GM19351 (cell line): ENCODE measurements at regions not wholly inside any gene's neighbourhood (a gene's known extent, or its start where the extent isn't known, plus 50 kb on each side); places are given as distances from the start of the nearest gene placed in this dataset.

ENCODE experiments used
- ATAC-seq: cut with Tn5 transposase; IDR thresholded peaks from one replicate; pipeline ENCODE4 v1.9.1; 2021; ENCODE audit warnings: mild to moderate bottlenecking, moderate library complexity; ENCODE audit not compliant: unreplicated experiment

GRCh38 chr4:122555216-122555615, 65.7 kb downstream of the IL21 start:
- no peak for ATAC-seq

DNA sequence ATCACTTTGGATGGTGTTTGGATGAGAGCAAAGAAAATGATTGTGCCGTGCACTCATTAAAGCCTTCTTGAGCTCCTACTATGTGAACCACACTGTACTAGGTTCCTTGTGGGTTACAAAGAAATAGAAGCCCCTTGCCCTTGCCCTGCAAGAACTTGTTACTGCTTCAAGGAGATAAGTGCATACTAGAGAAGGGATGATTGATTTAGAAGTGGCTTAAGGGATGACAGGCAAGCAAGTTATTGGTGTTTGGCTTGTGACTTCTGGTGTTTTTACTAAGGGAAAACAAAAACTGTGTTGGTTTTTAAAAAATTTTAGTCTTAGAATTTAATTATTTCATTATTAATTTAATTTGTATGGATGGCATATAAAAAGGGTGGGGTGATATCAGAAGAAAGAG, 67.4 kb downstream of the IL21 start:
- no peak for ATAC-seq

- no peak for ATAC-seq
Observed at GRCh38 chr4:122552898-122553297, 68.0 kb downstream of the IL21 start.

- ATAC-seq = no peak
Observed at GRCh38 chr4:122548886-122549630, 71.8 kb downstream of the IL21 start.

GRCh38 chr4:122548452-122548851, 72.4 kb downstream of the IL21 start:
- no peak for ATAC-seq

- ATAC-seq = peak; percentile 89
Observed at GRCh38 chr4:122542411-122543236, 78.2 kb downstream of the IL21 start.

DNA sequence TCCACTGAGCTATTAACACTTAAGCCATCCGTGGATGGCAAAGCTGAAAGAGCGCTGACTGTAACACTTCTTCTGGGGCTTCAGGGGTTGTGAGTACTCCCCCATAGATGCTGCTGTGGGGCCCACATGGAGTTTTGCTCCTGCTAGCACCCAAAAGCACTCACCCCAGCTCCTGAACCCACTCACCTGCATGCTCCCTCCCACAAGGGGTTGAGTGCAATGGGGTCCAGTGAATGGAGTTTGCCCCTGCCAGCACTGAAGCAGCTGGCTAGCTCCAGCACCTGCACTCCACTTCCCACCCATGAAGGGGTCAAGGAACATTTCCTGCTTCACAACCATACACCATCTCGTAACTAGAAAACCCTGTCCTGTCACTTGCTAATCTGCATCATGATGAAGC, 78.9 kb downstream of the IL21 start:
- ATAC-seq = peak; percentile 19

DNA sequence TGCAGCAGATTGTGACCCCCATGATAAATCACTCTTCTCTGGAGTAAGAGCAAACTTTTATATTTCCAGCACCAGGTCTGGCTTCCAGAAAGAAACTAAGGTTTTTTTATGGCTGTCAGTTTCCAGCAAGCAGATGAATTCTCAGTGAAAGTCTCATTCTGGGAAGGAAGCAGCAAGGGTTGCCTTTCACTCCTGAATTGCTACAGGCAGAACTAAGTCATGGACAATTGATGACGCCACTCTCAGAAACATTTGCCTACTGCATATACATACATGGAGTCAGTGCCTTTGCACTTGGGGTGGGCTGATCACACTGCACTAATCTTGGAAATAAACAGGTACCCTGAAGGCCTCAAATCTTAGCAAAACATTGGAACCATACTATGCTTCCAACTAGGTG, 80.0 kb downstream of the IL21 start:
- no peak for ATAC-seq

DNA sequence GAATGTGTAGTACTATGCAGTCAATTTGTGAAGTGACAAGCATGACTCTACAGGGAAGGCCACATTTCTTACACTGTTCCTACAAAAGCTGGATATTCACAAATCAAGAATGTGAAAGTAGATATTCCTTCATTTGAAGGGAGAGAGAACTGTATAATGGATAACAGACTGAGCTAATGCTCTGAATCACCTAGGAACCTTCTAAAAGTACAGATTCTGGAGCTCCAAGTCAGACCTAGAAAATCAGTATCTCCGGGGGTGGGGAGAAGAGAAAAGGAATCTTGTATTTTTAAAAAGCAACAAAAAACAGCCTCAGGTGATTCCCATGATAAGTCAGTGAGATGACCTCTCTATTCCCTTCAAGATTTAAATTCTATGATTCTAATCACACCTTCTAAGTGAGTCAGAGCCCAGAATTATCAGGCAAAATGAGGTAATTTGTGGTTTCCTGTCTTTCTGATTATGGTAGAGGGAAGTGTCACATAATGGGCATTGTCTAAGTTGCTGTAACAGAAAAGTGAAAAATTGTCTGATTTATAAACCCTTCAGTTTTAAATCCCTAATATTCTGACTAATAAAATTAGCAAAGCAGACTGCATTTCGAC, 80.9 kb downstream of the IL21 start:
- peak; percentile 22 for ATAC-seq

DNA sequence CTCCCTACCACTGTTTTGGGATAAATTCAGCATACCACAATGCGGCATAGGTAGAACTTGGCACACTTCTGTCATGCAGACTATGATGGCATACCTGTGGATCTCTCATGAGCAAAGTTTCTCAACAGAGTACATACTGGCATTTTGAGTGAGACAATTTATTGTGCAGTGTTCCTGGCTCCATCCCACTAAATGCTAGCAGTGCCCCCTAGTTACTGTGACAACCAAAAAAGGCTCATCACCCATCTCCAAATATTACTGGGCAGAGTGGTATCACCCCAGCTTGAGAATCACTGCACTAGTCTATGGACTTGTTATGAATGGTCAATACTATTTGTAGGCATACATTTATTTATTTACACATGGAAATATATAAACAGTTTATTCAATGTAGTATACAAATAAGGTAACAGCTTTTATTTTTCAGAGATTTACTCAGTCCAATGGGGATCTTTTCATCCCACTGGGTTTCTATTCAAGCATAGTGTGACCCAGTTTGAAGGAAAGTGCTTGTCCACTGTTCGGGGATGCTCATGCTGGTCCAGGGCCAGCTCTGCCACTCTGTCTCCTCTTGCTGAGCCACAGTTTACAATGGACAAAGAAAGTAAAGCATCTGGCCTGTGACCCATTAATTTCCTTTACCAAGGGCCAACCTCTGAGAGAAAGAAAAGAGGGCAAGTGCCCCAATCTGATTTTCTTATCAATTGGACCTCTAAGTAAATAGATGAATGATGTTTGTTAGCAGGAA, 81.0 kb upstream of the IL2 start:
- ATAC-seq = no peak

DNA sequence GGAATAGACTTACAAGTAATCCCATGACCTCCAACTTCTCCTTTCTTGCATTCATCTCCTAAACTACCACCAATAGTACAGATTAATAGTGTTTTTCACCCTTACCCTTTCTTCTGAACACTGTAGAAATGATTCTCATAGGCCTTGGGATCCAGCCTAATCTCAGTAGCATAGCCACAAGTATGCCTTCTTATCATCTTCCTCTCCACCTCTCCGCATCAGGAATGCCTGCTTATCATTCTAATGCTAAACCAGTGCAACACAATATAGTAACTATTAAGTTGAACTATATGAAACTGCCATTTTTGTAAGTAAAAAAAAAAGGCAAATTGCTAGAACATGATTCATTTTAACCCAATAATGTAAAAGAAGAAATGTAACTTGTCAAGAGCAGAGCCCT, 79.5 kb upstream of the IL2 start:
- no peak for ATAC-seq

GRCh38 chr4:122534776-122535175, 78.3 kb upstream of the IL2 start:
- ATAC-seq = no peak

DNA sequence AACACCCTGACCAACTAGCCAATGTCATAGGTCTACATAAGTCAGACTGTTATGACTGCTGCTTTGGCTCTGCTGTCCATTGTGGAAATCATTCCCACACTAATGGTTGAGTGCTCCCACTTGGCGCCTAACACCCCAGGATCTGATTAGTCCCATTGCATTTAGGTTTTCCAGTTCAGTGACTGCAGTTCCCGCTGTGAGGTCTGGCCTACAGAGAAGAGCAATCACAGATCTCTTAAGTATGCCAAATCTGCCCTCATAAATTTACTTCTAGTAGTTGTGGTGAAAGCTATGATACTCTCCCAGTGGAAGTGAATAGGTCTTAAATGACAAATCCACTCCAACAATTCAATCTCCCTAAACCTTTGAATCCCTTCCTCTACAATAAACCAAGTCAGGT, 77.3 kb upstream of the IL2 start:
- ATAC-seq = no peak

- ATAC-seq = no peak
Observed at GRCh38 chr4:122532766-122533165, 76.2 kb upstream of the IL2 start.

- no peak for ATAC-seq
Observed at GRCh38 chr4:122531514-122531913, 75.0 kb upstream of the IL2 start.

DNA sequence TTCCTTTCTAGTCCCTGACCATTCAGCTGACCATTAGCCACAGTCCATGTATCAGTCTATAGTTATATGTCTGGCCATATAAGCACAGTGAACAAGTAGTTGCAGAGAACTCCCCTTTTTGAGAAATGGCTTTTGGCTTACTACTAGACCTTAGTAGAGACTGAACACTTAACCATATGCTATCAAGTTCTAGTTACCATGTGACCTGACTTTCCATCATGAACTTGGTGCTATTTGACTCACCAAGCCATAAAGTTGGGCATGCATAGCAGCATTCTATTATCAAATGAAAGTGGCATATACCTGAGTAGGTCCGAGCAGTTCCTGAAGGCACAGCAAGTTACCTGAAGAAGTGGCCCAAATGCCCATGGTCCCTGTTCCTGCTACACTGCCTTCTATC, 74.5 kb upstream of the IL2 start:
- no peak for ATAC-seq

- ATAC-seq = no peak
Observed at GRCh38 chr4:122528879-122529278, 72.4 kb upstream of the IL2 start.

GRCh38 chr4:122525865-122526264, 69.3 kb upstream of the IL2 start:
- ATAC-seq = no peak

DNA sequence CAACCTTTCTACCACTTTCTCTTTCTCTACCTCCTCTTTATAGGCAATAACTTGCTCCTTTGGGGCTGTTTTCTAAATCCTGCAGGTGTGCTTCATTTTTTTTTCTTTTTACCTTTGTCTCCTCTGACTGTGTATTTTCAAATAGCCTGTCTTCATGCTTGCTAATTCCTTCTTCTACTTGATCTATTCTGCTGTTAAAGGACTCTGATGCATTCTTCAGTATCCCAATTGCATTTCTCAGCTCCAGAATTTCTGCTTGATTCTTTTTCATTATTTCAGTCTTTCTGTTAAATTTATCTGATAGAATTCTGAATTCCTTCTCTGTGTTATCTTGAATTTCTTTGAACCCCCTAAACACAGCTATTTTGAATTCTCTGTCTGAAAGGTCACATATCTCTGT, 67.7 kb upstream of the IL2 start:
- ATAC-seq = no peak

DNA sequence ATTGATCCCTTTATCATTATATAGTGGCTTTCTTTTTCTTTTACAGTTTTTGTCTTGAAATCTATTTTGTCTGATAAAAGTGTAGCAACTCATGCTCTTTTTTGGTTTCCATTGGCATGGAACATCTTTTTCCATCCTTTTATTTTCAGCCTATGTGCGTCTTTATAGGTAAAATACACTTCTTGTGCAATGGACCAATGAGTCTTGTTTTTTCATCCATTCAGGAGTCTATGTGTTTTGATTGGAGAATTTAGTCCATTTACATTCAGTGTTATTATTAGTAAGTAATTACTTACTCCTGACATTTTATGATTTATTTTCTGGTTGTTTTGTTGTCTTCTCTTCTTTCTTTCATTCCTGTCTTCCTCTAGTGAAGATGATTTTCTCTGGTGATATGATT, 66.4 kb upstream of the IL2 start:
- ATAC-seq = no peak

- no peak for ATAC-seq
Observed at GRCh38 chr4:122517345-122517744, 60.8 kb upstream of the IL2 start.
